ENCODE measurements at regions not wholly inside any gene's neighbourhood (a gene's known extent, or its start where the extent isn't known, plus 50 kb on each side); places are given as distances from the start of the nearest gene placed in this dataset.

GRCh38 chr7:22657479-22657878, 69.5 kb upstream of the IL6 start:
- Histone ChIP-seq H4K8ac (ENCODE audit: extremely low read depth, insufficient read depth, low read length) (no peak overlapping the region), H2BK5ac (ENCODE audit: low read depth, low read length) (no peak overlapping the region), H4K91ac (replicated peaks; ENCODE audit: insufficient read length, low read length) (no peak overlapping the region), H4K20me1 (replicated peaks in 1 of 2; ENCODE audit: control insufficient read depth in 1 of 2, insufficient read depth in 2 of 2, low read length in 2 of 2) (no peaks in the 10 kb centered on the region), H3K9me3 (ENCODE audit: insufficient read depth in 2 of 2, low read depth in 1 of 2, low read length in 1 of 2) (no peaks in the 10 kb centered on the region), H3K23ac (ENCODE audit: insufficient read length) (no peak overlapping the region), H3K79me2 (ENCODE audit: control insufficient read depth in 1 of 2, insufficient read depth in 2 of 2, low read length in 2 of 2) (no peaks in the 10 kb centered on the region), H3K56ac (replicated peaks; ENCODE audit: insufficient read length, low read depth, low read length) (no peak overlapping the region), H3K23me2 (ENCODE audit: low read depth, low read length) (no peaks in the 10 kb centered on the region), H3K4me1 (replicated peaks in 1 of 4; ENCODE audit: control insufficient read depth in 3 of 4, insufficient read depth in 4 of 4, low read length in 3 of 4) (peaks cover 0 to 3% (median under 1%) of the 10 kb centered on the region in 4 experiments; a peak in 1 of 7 replicates), H2BK120ac (replicated peaks; ENCODE audit: low read depth, low read length) (no peak overlapping the region), H2AFZ (ENCODE audit: low read length) (no peak overlapping the region), H3K27ac (ENCODE audit: low read depth, low read length) (no peak overlapping the region), H2BK15ac (ENCODE audit: low read length) (no peak overlapping the region), H3K79me1 (ENCODE audit: low read depth, low read length) (no peaks in the 10 kb centered on the region), H3K4ac (replicated peaks; ENCODE audit: insufficient read length, low read depth, low read length) (no peak overlapping the region), H3K4me2 (ENCODE audit: insufficient read depth in 1 of 2, low read depth in 2 of 2, low read length in 2 of 2) (no peak overlapping the region), H3K9ac (replicated peaks in 1 of 4; ENCODE audit: extremely low read depth in 1 of 4, low read depth in 3 of 4, low read length in 3 of 4) (no peak overlapping the region), H2BK20ac (ENCODE audit: low read length) (no peak overlapping the region), H2AK5ac (ENCODE audit: low read depth, low read length) (no peak overlapping the region), H3K4me3 (ENCODE audit: extremely low read depth in 1 of 4, insufficient read depth in 2 of 4, low read depth in 3 of 4, low read length in 4 of 4) (no peak overlapping the region), H3K18ac (ENCODE audit: extremely low read depth, low read length) (no peak overlapping the region), H3K14ac (ENCODE audit: insufficient read length) (no peak overlapping the region), H2BK12ac (ENCODE audit: low read depth, low read length) (no peak overlapping the region), H3K36me3 (ENCODE audit: control insufficient read depth in 2 of 4, insufficient read depth in 4 of 4, low read length in 3 of 4) (no peaks in the 10 kb centered on the region), H3K27me3 (replicated peaks in 1 of 4; ENCODE audit: control insufficient read depth in 3 of 4, extremely low read depth in 1 of 4, insufficient read depth in 3 of 4, low read length in 3 of 4) (no peaks in the 10 kb centered on the region), H4K5ac (ENCODE audit: insufficient read length, low read depth, low read length) (no peak overlapping the region)
- FAIRE-seq (no peak), DNase-seq (ENCODE audit: low read depth in 1 of 2, low spot score in 2 of 2) (no peak)
- POLR2A ChIA-PET (ENCODE audit: partially characterized antibody) = interaction anchor here (1.9 kb wide), 1 partner anchor 12 kb away, joined by 6 read pairs; no protein-coding TSS in a partner anchor
- CTCF ChIA-PET (ENCODE audit: partially characterized antibody) = interaction anchor here (0.9 to 2.9 kb wide), 7 partner anchors 10 to 76 kb away, joined by 3 to 13 read pairs (median 4); no protein-coding TSS in a partner anchor
- TF ChIP-seq HDAC6 (IDR thresholded peaks at IDR 0.05; ENCODE audit: low read depth, low read length) (no peak), CHD2 (IDR thresholded peaks at IDR 0.05; ENCODE audit: low read length) (no peak), TEAD4 (IDR thresholded peaks at IDR 0.05; ENCODE audit: low read depth, low read length) (no peak), CTCF (IDR thresholded peaks at IDR 0.05; ENCODE audit: control extremely low read depth in 1 of 3, insufficient read depth in 1 of 3, low read depth in 1 of 3, low read length in 3 of 3) (peak in 2 of 3 experiments; percentile 21 to 31; a peak in 2 of 4 replicates), RNF2 (IDR thresholded peaks at IDR 0.05; ENCODE audit: borderline replicate concordance, low read depth, low read length, missing control alignments, poor library complexity, severe bottlenecking) (no peak), RAD21 (IDR thresholded peaks at IDR 0.05 in 1 of 2, conservative IDR thresholded peaks at IDR 0.05 in 1 of 2; ENCODE audit: low read depth in 2 of 2, low read length in 2 of 2) (peak; percentile 35 to 52; a peak in 3 of 4 replicates)
- 74% methylated on average over 1 of the region's 1 CpG; no CpG with 5 or more reads in 1 of the 2 experiments for WGBS, 2 experiments (ENCODE audit: extremely low coverage in 1 of 2, insufficient coverage in 1 of 2, insufficient read length in 1 of 2, insufficient replicate concordance in 2 of 2, low coverage in 1 of 2, low lambda C conversion rate in 2 of 2, missing lambda C conversion rate in 1 of 2)
